ENCODE measurements at regions not wholly inside any gene's neighbourhood (a gene's known extent, or its start where the extent isn't known, plus 50 kb on each side); places are given as distances from the start of the nearest gene placed in this dataset.

DNA sequence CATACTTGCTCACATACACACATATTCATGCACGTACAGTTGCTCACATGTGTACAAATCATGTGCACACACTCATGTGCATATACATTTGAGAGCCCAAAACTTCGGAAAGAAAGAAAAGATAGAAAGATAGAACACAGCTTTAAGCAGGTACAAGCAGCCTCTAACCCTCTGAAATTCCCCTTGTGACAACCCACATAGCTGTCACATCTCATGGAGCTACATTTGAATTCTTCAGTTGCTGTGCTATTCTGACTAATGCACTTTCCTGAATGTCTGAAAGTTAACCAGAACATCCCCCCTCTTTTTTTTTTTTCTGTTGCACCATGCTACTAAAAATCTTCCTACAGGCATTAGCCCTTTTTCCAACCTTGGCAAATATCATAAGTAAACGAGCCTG, 51.9 kb upstream of the KCNA5 start:
- Mint-ChIP-seq H3K36me3 (ENCODE audit: low read depth) (no peaks in the 10 kb centered on the region), H3K4me1 (peaks cover 19% of the 10 kb centered on the region), H3K27ac (no peak overlapping the region), H3K27me3 (ENCODE audit: insufficient read depth, low read depth, poor library complexity) (no peaks in the 10 kb centered on the region), H3K9me3 (no peaks in the 10 kb centered on the region), H3K4me3 (peak overlapping the region; percentile 9; the same call in 1 of the 3 replicates)
- Histone ChIP-seq H3K4me3 (peak overlapping the region; percentile 11; the same call in 1 of the 2 replicates), H3K27me3 (ENCODE audit: insufficient read depth) (no peaks in the 10 kb centered on the region), H3K9me2 (ENCODE audit: insufficient read depth) (peaks cover 6% of the 10 kb centered on the region; the same call in 1 of the 2 replicates), H3K79me2 (replicated peaks; ENCODE audit: insufficient read depth) (no peaks in the 10 kb centered on the region), H3F3A (replicated peaks; ENCODE audit: low read depth) (no peaks in the 10 kb centered on the region), H2AFZ (no peak overlapping the region), H3K4me2 (peak overlapping the region; percentile 57), H3K27ac (ENCODE audit: low read depth) (no peak overlapping the region), H3K36me3 (ENCODE audit: insufficient read depth) (no peaks in the 10 kb centered on the region), H4K20me1 (replicated peaks; ENCODE audit: insufficient read depth) (no peaks in the 10 kb centered on the region), H3K4me1 (ENCODE audit: insufficient read depth) (peaks cover 26% of the 10 kb centered on the region)
- TF ChIP-seq ZNF114 (CRISPR knock-in tag; IDR thresholded peaks at IDR 0.05) = no peak
- TF ChIP-seq STAT1 (IDR thresholded peaks at IDR 0.05; ENCODE audit: unreplicated experiment) = no peak
- TF ChIP-seq EZH2 (IDR thresholded peaks at IDR 0.05; ENCODE audit: low read depth, unreplicated experiment) = no peak
- TF ChIP-seq, protein P1, sequence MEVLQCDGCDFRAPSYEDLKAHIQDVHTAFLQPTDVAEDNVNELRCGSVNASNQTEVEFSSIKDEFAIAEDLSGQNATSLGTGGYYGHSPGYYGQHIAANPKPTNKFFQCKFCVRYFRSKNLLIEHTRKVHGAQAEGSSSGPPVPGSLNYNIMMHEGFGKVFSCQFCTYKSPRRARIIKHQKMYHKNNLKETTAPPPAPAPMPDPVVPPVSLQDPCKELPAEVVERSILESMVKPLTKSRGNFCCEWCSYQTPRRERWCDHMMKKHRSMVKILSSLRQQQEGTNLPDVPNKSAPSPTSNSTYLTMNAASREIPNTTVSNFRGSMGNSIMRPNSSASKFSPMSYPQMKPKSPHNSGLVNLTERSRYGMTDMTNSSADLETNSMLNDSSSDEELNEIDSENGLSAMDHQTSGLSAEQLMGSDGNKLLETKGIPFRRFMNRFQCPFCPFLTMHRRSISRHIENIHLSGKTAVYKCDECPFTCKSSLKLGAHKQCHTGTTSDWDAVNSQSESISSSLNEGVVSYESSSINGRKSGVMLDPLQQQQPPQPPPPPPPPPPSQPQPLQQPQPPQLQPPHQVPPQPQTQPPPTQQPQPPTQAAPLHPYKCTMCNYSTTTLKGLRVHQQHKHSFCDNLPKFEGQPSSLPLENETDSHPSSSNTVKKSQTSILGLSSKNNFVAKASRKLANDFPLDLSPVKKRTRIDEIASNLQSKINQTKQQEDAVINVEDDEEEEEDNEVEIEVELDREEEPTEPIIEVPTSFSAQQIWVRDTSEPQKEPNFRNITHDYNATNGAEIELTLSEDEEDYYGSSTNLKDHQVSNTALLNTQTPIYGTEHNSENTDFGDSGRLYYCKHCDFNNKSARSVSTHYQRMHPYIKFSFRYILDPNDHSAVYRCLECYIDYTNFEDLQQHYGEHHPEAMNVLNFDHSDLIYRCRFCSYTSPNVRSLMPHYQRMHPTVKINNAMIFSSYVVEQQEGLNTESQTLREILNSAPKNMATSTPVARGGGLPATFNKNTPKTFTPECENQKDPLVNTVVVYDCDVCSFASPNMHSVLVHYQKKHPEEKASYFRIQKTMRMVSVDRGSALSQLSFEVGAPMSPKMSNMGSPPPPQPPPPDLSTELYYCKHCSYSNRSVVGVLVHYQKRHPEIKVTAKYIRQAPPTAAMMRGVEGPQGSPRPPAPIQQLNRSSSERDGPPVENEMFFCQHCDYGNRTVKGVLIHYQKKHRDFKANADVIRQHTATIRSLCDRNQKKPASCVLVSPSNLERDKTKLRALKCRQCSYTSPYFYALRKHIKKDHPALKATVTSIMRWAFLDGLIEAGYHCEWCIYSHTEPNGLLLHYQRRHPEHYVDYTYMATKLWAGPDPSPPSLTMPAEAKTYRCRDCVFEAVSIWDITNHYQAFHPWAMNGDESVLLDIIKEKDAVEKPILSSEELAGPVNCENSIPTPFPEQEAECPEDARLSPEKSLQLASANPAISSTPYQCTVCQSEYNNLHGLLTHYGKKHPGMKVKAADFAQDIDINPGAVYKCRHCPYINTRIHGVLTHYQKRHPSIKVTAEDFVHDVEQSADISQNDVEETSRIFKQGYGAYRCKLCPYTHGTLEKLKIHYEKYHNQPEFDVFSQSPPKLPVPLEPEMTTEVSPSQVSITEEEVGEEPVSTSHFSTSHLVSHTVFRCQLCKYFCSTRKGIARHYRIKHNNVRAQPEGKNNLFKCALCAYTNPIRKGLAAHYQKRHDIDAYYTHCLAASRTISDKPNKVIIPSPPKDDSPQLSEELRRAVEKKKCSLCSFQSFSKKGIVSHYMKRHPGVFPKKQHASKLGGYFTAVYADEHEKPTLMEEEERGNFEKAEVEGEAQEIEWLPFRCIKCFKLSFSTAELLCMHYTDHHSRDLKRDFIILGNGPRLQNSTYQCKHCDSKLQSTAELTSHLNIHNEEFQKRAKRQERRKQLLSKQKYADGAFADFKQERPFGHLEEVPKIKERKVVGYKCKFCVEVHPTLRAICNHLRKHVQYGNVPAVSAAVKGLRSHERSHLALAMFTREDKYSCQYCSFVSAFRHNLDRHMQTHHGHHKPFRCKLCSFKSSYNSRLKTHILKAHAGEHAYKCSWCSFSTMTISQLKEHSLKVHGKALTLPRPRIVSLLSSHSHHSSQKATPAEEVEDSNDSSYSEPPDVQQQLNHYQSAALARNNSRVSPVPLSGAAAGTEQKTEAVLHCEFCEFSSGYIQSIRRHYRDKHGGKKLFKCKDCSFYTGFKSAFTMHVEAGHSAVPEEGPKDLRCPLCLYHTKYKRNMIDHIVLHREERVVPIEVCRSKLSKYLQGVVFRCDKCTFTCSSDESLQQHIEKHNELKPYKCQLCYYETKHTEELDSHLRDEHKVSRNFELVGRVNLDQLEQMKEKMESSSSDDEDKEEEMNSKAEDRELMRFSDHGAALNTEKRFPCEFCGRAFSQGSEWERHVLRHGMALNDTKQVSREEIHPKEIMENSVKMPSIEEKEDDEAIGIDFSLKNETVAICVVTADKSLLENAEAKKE (CRISPR knock-in tag; IDR thresholded peaks at IDR 0.05) = no peak
- TF ChIP-seq, protein P2, sequence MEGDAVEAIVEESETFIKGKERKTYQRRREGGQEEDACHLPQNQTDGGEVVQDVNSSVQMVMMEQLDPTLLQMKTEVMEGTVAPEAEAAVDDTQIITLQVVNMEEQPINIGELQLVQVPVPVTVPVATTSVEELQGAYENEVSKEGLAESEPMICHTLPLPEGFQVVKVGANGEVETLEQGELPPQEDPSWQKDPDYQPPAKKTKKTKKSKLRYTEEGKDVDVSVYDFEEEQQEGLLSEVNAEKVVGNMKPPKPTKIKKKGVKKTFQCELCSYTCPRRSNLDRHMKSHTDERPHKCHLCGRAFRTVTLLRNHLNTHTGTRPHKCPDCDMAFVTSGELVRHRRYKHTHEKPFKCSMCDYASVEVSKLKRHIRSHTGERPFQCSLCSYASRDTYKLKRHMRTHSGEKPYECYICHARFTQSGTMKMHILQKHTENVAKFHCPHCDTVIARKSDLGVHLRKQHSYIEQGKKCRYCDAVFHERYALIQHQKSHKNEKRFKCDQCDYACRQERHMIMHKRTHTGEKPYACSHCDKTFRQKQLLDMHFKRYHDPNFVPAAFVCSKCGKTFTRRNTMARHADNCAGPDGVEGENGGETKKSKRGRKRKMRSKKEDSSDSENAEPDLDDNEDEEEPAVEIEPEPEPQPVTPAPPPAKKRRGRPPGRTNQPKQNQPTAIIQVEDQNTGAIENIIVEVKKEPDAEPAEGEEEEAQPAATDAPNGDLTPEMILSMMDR (conservative IDR thresholded peaks at IDR 0.05; ENCODE audit: low read depth in 2 of 2) = no peak
- TF ChIP-seq POLR2AphosphoS5 (IDR thresholded peaks at IDR 0.05; ENCODE audit: low read depth) = no peak
- DNase-seq (ENCODE audit: low spot score) = no peak
- ATAC-seq = no peak

All from GM23338 (cell line).